NCI-H2081 (cell line): ENCODE measurements at regions not wholly inside any gene's neighbourhood (a gene's known extent, or its start where the extent isn't known, plus 50 kb on each side); places are given as distances from the start of the nearest gene placed in this dataset.

Experiments
- DNase-seq, 2 experiments: peaks; one replicate each; lab custom pipeline; 2025; lab: John Stamatoyannopoulos, UW

- DNase-seq, result no peak
These were observed 227.1 kb downstream of the MID1 start for GRCh38 chrX:10393241-10393640.

- no peak for DNase-seq
These were observed 226.5 kb downstream of the MID1 start for GRCh38 chrX:10393899-10394298.

- no peak for DNase-seq
These were observed 225.2 kb downstream of the MID1 start for GRCh38 chrX:10395179-10395578.
